HUES48 (cell line): ENCODE measurements at regions not wholly inside any gene's neighbourhood (a gene's known extent, or its start where the extent isn't known, plus 50 kb on each side); places are given as distances from the start of the nearest gene placed in this dataset.

ENCODE experiments used
- H3K27ac ChIP-seq: one replicate; pipeline ENCODE4 v1.7.0; 2013; ENCODE audit warnings: low read depth, low read length, inconsistent platforms
- H3K27me3 ChIP-seq: 2 replicates; pipeline ENCODE4 v1.6.1; 2013; ENCODE audit warnings: mild to moderate bottlenecking, low read length; ENCODE audit not compliant: control insufficient read depth, insufficient read depth
- H3K36me3 ChIP-seq: 2 replicates; pipeline ENCODE4 v1.6.1; 2013; ENCODE audit warnings: low read length; ENCODE audit not compliant: control insufficient read depth, insufficient read depth
- H3K4me1 ChIP-seq: 2 replicates; pipeline ENCODE4 v1.6.1; 2013; ENCODE audit warnings: mild to moderate bottlenecking, low read length; ENCODE audit not compliant: control insufficient read depth, insufficient read depth
- H3K4me3 ChIP-seq: 2 replicates; pipeline ENCODE4 v1.5.1; 2013; ENCODE audit warnings: mild to moderate bottlenecking, low read depth, low read length
- H3K9ac ChIP-seq: 2 replicates; pipeline ENCODE4 v1.6.1; 2013; ENCODE audit warnings: mild to moderate bottlenecking, low read depth, low read length, moderate library complexity
- H3K9me3 ChIP-seq: 2 replicates; pipeline ENCODE4 v1.6.1; 2013; ENCODE audit warnings: low read length; ENCODE audit not compliant: control insufficient read depth, insufficient read depth

DNA sequence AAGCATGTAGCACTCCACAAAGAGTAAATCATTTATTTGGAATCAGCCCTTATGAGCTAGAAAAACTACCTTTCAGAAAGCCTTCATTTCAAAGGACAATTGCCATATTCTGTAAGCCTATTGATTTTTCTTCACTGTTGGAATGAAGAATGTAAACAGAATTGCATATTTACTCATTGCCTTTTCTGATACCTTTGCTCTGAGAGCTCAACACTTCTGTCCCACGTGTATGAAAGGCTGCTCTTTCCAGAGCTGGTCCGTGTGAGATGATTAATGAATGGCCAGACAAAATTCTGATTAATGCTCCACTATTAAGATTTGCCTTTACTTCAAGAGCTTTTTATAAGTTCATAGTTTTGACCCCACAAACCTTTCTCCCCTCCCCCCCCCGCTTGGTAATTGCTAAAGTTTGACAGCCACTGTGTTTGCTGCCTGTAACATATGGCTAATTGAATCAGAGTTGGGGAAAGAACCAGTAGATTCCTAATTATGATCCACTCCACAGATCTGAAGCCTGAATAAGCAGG lies 63.0 kb upstream of the PLEKHA5 start:
- Histone ChIP-seq H3K9me3 (no peaks in the 10 kb centered on the region), H3K36me3 (no peaks in the 10 kb centered on the region), H3K27ac (no peak overlapping the region), H3K27me3 (no peaks in the 10 kb centered on the region), H3K4me3 (no peak overlapping the region), H3K9ac (no peak overlapping the region), H3K4me1 (peaks cover 25% of the 10 kb centered on the region)

DNA sequence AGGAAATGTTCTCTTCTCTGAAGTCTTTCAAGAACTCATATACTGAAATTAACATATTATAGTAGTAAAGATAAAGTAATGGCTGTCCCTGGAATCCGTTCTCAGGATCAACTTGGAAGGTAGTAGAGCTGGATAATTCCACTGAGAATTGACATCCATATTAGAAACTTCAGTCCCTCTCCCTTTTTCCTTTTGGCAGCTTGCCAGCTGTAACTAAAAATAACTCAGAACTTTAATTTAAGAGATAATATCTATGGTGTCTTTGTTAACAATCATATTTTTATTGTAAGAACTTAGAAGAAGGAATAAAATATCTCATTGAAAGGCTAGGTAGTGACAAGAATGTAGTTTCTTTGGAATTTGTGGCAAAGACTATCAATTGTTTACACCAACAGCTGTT lies 61.4 kb upstream of the PLEKHA5 start:
- H3K4me1 ChIP-seq = peaks cover 25% of the 10 kb centered on the region
- no peaks in the 10 kb centered on the region for H3K36me3 ChIP-seq
- H3K4me3 ChIP-seq = no peak overlapping the region
- H3K27ac ChIP-seq = no peak overlapping the region
- no peak overlapping the region for H3K9ac ChIP-seq
- H3K27me3 ChIP-seq = no peaks in the 10 kb centered on the region
- H3K9me3 ChIP-seq = no peaks in the 10 kb centered on the region

- Histone ChIP-seq H3K4me3 (no peak overlapping the region), H3K36me3 (no peaks in the 10 kb centered on the region), H3K4me1 (peaks cover 18% of the 10 kb centered on the region), H3K27me3 (no peaks in the 10 kb centered on the region), H3K9ac (no peak overlapping the region), H3K9me3 (no peaks in the 10 kb centered on the region), H3K27ac (no peak overlapping the region)
Measured at GRCh38 chr12:19070341-19070740, 59.2 kb upstream of the PLEKHA5 start.

- H3K9me3 ChIP-seq = no peaks in the 10 kb centered on the region
- no peak overlapping the region for H3K27ac ChIP-seq
- no peaks in the 10 kb centered on the region for H3K36me3 ChIP-seq
- H3K4me1 ChIP-seq = no peaks in the 10 kb centered on the region
- H3K9ac ChIP-seq = no peak overlapping the region
- H3K4me3 ChIP-seq = no peak overlapping the region
- no peaks in the 10 kb centered on the region for H3K27me3 ChIP-seq
Measured at GRCh38 chr12:19074700-19075099, 54.8 kb upstream of the PLEKHA5 start.

- no peak overlapping the region for H3K4me3 ChIP-seq
- no peaks in the 10 kb centered on the region for H3K36me3 ChIP-seq
- H3K9me3 ChIP-seq = no peaks in the 10 kb centered on the region
- no peaks in the 10 kb centered on the region for H3K4me1 ChIP-seq
- H3K27ac ChIP-seq = no peak overlapping the region
- no peak overlapping the region for H3K9ac ChIP-seq
- H3K27me3 ChIP-seq = no peaks in the 10 kb centered on the region
Measured at GRCh38 chr12:19075711-19076340, 53.7 kb upstream of the PLEKHA5 start.
